Spleen (tissue), 7 donors: ENCODE measurements at regions not wholly inside any gene's neighbourhood (a gene's known extent, or its start where the extent isn't known, plus 50 kb on each side); places are given as distances from the start of the nearest gene placed in this dataset.

ENCODE experiments used
- CTCF ChIP-seq, 11 experiments: fragments of 200-600 bp in 7 of 11; fragments of 450-650 bp in 4 of 11; sonication (generic) in 4 of 11; IDR thresholded peaks in 8 of 11; conservative IDR thresholded peaks in 3 of 11; 1 replicate in 7 of 11; 2 replicates in 4 of 11; pipeline versions ENCODE4 v1.4.0 to v1.8.0; 2016 to 2021; ENCODE audit warnings: antibody characterized with exemption in 11 of 11, inconsistent platforms in 4 of 11, mild to moderate bottlenecking in 1 of 11
- POLR2AphosphoS5 ChIP-seq, 3 donors: sonication (generic); formaldehyde crosslinking; IDR thresholded peaks; one replicate each; pipeline ENCODE4 v1.5.1; 2017; ENCODE audit warnings: antibody characterized with exemption in 3 of 3
- donor health status: DM: no; HTN: no; CAD: no; lungs with moderate emphysema.
- donor health status: DM: no; HTN: no; CAD: no.
- donor health status: DM: no; HTN: no; CAD: no.

DNA sequence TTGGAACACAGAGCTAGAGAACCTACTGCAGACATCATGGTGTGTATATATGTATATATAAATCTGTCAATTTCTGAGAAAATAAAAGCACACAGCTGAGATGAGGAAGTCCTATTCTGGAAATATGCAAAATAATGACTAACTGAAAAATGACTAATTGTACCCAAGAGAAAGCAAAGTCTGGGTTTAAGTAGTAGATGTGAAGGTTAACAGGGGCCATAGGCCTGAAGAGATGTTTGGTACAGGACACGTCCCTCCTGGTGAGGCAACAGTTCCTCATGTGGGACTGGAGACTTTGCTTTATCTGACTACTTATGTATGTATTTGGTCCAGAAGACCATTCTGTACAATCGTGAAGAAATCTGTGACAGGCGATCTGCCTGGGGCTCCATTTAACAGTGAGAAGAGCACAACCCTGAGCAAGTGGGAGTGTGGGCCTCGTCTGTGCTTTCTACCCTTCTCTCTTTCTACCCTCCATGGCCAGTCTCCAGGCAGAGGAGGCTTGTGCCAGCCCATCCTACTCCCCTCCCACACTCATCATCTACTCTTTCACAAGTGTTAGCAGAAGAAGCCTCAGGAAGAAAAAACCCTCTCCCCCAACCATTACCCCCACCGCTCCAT lies 67.5 kb downstream of the SLC41A2 start:
- TF ChIP-seq CTCF (IDR thresholded peaks at IDR 0.05 in 8 of 11, conservative IDR thresholded peaks at IDR 0.05 in 3 of 11), result no peak
- TF ChIP-seq POLR2AphosphoS5 (IDR thresholded peaks at IDR 0.05), result no peak
